SK-N-SH treated with all-trans-retinoic acid at 6 μM for 48 hours (cell line): ENCODE measurements at regions not wholly inside any gene's neighbourhood (a gene's known extent, or its start where the extent isn't known, plus 50 kb on each side); places are given as distances from the start of the nearest gene placed in this dataset.
A peak's percentile ranks its signal among the peaks of the same experiment; 100 is the strongest.

Experiments
- ATAC-seq: fragments of 200-7000 bp; cut with Tn5 transposase; 3 replicates; pipeline ENCODE4 v1.9.1; 2020; ENCODE audit warnings: mild to moderate bottlenecking, moderate library complexity
- CREB5 ChIP-seq: fragments of 250-450 bp; sonication (Bioruptor Pico); IDR thresholded peaks from 2 replicates; pipeline ENCODE4 v1.5.1; 2020; ENCODE audit warnings: low read depth, mild to moderate bottlenecking, moderate library complexity
- CSRNP3 ChIP-seq: fragments of 250-450 bp; sonication (Bioruptor Pico); IDR thresholded peaks from 2 replicates; pipeline ENCODE4 v1.5.1; 2021; ENCODE audit warnings: mild to moderate bottlenecking, moderate library complexity
- ESRRG ChIP-seq: fragments of 250-450 bp; sonication (Bioruptor Pico); IDR thresholded peaks from 2 replicates; pipeline ENCODE4 v1.6.1; 2021; ENCODE audit warnings: mild to moderate bottlenecking
- GLIS3 ChIP-seq: fragments of 250-450 bp; sonication (Bioruptor Pico); IDR thresholded peaks from 2 replicates; pipeline ENCODE4 v1.5.0; 2020; ENCODE audit warnings: mild to moderate bottlenecking, moderate library complexity
- ISL1 ChIP-seq: fragments of 250-450 bp; sonication (Bioruptor Pico); IDR thresholded peaks from 2 replicates; pipeline ENCODE4 v2.1.2; 2022; ENCODE audit warnings: mild to moderate bottlenecking, moderate library complexity
- OSR1 ChIP-seq: fragments of 250-450 bp; sonication (Bioruptor Pico); IDR thresholded peaks from 2 replicates; pipeline ENCODE4 v1.8.0; 2022; ENCODE audit warnings: moderate library complexity, mild to moderate bottlenecking, inconsistent platforms
- PATZ1 ChIP-seq: fragments of 250-450 bp; sonication (Bioruptor Pico); IDR thresholded peaks from 2 replicates; pipeline ENCODE4 v1.8.0; 2020; ENCODE audit warnings: mild to moderate bottlenecking, moderate library complexity, borderline replicate concordance
- PPARA ChIP-seq: fragments of 250-450 bp; sonication (Bioruptor Pico); IDR thresholded peaks from 2 replicates; pipeline ENCODE4 v1.5.0; 2020; ENCODE audit warnings: mild to moderate bottlenecking, borderline replicate concordance
- SNAI2 ChIP-seq: fragments of 250-450 bp; sonication (Bioruptor Pico); IDR thresholded peaks from 2 replicates; pipeline ENCODE4 v1.5.0; 2020; ENCODE audit warnings: mild to moderate bottlenecking, moderate library complexity
- TCF4 ChIP-seq: fragments of 250-450 bp; sonication (Bioruptor Pico); IDR thresholded peaks from 2 replicates; pipeline ENCODE4 v1.8.0; 2021; ENCODE audit warnings: mild to moderate bottlenecking, moderate library complexity, borderline replicate concordance
- TOX ChIP-seq: fragments of 250-450 bp; sonication (Bioruptor Pico); IDR thresholded peaks from 2 replicates; pipeline ENCODE4 v1.8.0; 2021; ENCODE audit warnings: mild to moderate bottlenecking, moderate library complexity, borderline replicate concordance
- TSHZ2 ChIP-seq: fragments of 250-450 bp; sonication (Bioruptor Pico); IDR thresholded peaks from 2 replicates; pipeline ENCODE4 v1.5.0; 2020; ENCODE audit warnings: mild to moderate bottlenecking, moderate library complexity
- ZC3H10 ChIP-seq: fragments of 250-450 bp; sonication (Bioruptor Pico); IDR thresholded peaks from 2 replicates; pipeline ENCODE4 v1.5.1; 2021; ENCODE audit warnings: mild to moderate bottlenecking, moderate library complexity
- ZNF565 ChIP-seq: fragments of 450-650 bp; formaldehyde crosslinking; conservative IDR thresholded peaks from 2 replicates; pipeline ENCODE4 v1.5.0; 2020; ENCODE audit warnings: low read depth, mild to moderate bottlenecking, moderate library complexity

- no peak for ATAC-seq
- no peak for TF ChIP-seq ZNF565
- TF ChIP-seq PPARA = no peak
- TF ChIP-seq PATZ1 (CRISPR knock-in tag) = no peak
- TF ChIP-seq CREB5 (CRISPR knock-in tag) = no peak
- no peak for TF ChIP-seq OSR1 (CRISPR knock-in tag)
- TF ChIP-seq, all 23 proteins: peak for 0
These were observed 61.3 kb upstream of the FHL2 start for GRCh38 chr2:105460048-105460732.

- ATAC-seq = no peak
- TF ChIP-seq TOX (CRISPR knock-in tag) (no peak), SNAI2 (CRISPR knock-in tag) (no peak), PATZ1 (CRISPR knock-in tag) (no peak), TCF4 (CRISPR knock-in tag) (no peak), GLIS3 (no peak), ESRRG (CRISPR knock-in tag) (no peak), CSRNP3 (no peak), ZNF565 (no peak), OSR1 (CRISPR knock-in tag) (no peak), CREB5 (CRISPR knock-in tag) (no peak), ZC3H10 (no peak)
These were observed 59.2 kb upstream of the FHL2 start for GRCh38 chr2:105458076-105458475.

GRCh38 chr2:105455488-105456003 lies 56.7 kb upstream of the FHL2 start:
- TF ChIP-seq ISL1 (CRISPR knock-in tag) (peak; percentile 20; the same call in 1 of the 2 replicates), TSHZ2 (no peak), CSRNP3 (no peak), SNAI2 (CRISPR knock-in tag) (no peak), TCF4 (CRISPR knock-in tag) (no peak)
- ATAC-seq = no peak; the same call in 1 of the 3 replicates
